SK-N-SH treated with all-trans-retinoic acid at 6 μM for 48 hours (cell line): ENCODE measurements at regions not wholly inside any gene's neighbourhood (a gene's known extent, or its start where the extent isn't known, plus 50 kb on each side); places are given as distances from the start of the nearest gene placed in this dataset.

Experiments used
- ATAC-seq: fragments of 200-7000 bp; cut with Tn5 transposase; 3 replicates; pipeline ENCODE4 v1.9.1; 2020; ENCODE audit warnings: mild to moderate bottlenecking, moderate library complexity
- ARNTL ChIP-seq: fragments of 450-650 bp; formaldehyde crosslinking; IDR thresholded peaks from 2 replicates; pipeline ENCODE4 v1.5.0; 2020; ENCODE audit warnings: low read depth, mild to moderate bottlenecking, moderate library complexity, borderline replicate concordance
- BACH2 ChIP-seq: fragments of 250-450 bp; sonication (Bioruptor Pico); IDR thresholded peaks from 2 replicates; pipeline ENCODE4 v1.9.0; 2021; ENCODE audit warnings: mild to moderate bottlenecking, borderline replicate concordance
- CREB5 ChIP-seq: fragments of 250-450 bp; sonication (Bioruptor Pico); IDR thresholded peaks from 2 replicates; pipeline ENCODE4 v1.5.1; 2020; ENCODE audit warnings: low read depth, mild to moderate bottlenecking, moderate library complexity
- CSDC2 ChIP-seq: fragments of 250-450 bp; sonication (Bioruptor Pico); IDR thresholded peaks from 2 replicates; pipeline ENCODE4 v1.5.0; 2020; ENCODE audit warnings: mild to moderate bottlenecking, moderate library complexity
- CSRNP3 ChIP-seq: fragments of 250-450 bp; sonication (Bioruptor Pico); IDR thresholded peaks from 2 replicates; pipeline ENCODE4 v1.5.1; 2021; ENCODE audit warnings: mild to moderate bottlenecking, moderate library complexity
- GLIS3 ChIP-seq: fragments of 250-450 bp; sonication (Bioruptor Pico); IDR thresholded peaks from 2 replicates; pipeline ENCODE4 v1.5.0; 2020; ENCODE audit warnings: mild to moderate bottlenecking, moderate library complexity
- ISL1 ChIP-seq: fragments of 250-450 bp; sonication (Bioruptor Pico); IDR thresholded peaks from 2 replicates; pipeline ENCODE4 v2.1.2; 2022; ENCODE audit warnings: mild to moderate bottlenecking, moderate library complexity
- OSR1 ChIP-seq: fragments of 250-450 bp; sonication (Bioruptor Pico); IDR thresholded peaks from 2 replicates; pipeline ENCODE4 v1.8.0; 2022; ENCODE audit warnings: moderate library complexity, mild to moderate bottlenecking, inconsistent platforms
- PATZ1 ChIP-seq: fragments of 250-450 bp; sonication (Bioruptor Pico); IDR thresholded peaks from 2 replicates; pipeline ENCODE4 v1.8.0; 2020; ENCODE audit warnings: mild to moderate bottlenecking, moderate library complexity, borderline replicate concordance
- POU6F1 ChIP-seq: fragments of 250-450 bp; sonication (Bioruptor Pico); IDR thresholded peaks from 2 replicates; pipeline ENCODE4 v1.8.0; 2021; ENCODE audit warnings: low read depth, mild to moderate bottlenecking, moderate library complexity, borderline replicate concordance
- PPARA ChIP-seq: fragments of 250-450 bp; sonication (Bioruptor Pico); IDR thresholded peaks from 2 replicates; pipeline ENCODE4 v1.5.0; 2020; ENCODE audit warnings: mild to moderate bottlenecking, borderline replicate concordance
- RARB ChIP-seq: fragments of 250-450 bp; sonication (Bioruptor Pico); IDR thresholded peaks from 2 replicates; pipeline ENCODE4 v1.8.0; 2021; ENCODE audit warnings: mild to moderate bottlenecking, moderate library complexity
- TCF4 ChIP-seq: fragments of 250-450 bp; sonication (Bioruptor Pico); IDR thresholded peaks from 2 replicates; pipeline ENCODE4 v1.8.0; 2021; ENCODE audit warnings: mild to moderate bottlenecking, moderate library complexity, borderline replicate concordance
- TOX ChIP-seq: fragments of 250-450 bp; sonication (Bioruptor Pico); IDR thresholded peaks from 2 replicates; pipeline ENCODE4 v1.8.0; 2021; ENCODE audit warnings: mild to moderate bottlenecking, moderate library complexity, borderline replicate concordance
- ZC3H10 ChIP-seq: fragments of 250-450 bp; sonication (Bioruptor Pico); IDR thresholded peaks from 2 replicates; pipeline ENCODE4 v1.5.1; 2021; ENCODE audit warnings: mild to moderate bottlenecking, moderate library complexity
- ZFP3 ChIP-seq: fragments of 250-450 bp; sonication (Bioruptor Pico); IDR thresholded peaks from 2 replicates; pipeline ENCODE4 v1.5.0; 2020; ENCODE audit warnings: mild to moderate bottlenecking, moderate library complexity
- ZFP30 ChIP-seq: fragments of 450-650 bp; formaldehyde crosslinking; IDR thresholded peaks from 2 replicates; pipeline ENCODE4 v1.5.0; 2022; ENCODE audit warnings: mild to moderate bottlenecking, moderate library complexity
- ZNF565 ChIP-seq: fragments of 450-650 bp; formaldehyde crosslinking; conservative IDR thresholded peaks from 2 replicates; pipeline ENCODE4 v1.5.0; 2020; ENCODE audit warnings: low read depth, mild to moderate bottlenecking, moderate library complexity
- ZNF70 ChIP-seq: fragments of 450-650 bp; formaldehyde crosslinking; IDR thresholded peaks from 2 replicates; pipeline ENCODE4 v1.5.0; 2020; ENCODE audit warnings: mild to moderate bottlenecking, moderate library complexity
- ZNF8 ChIP-seq: fragments of 450-650 bp; formaldehyde crosslinking; IDR thresholded peaks from 2 replicates; pipeline ENCODE4 v1.5.0; 2020; ENCODE audit warnings: mild to moderate bottlenecking, moderate library complexity

GRCh38 chr10:36540611-36541010 lies 584.8 kb upstream of the ANKRD30A start:
- no peak for TF ChIP-seq ARNTL
- no peak for TF ChIP-seq BACH2 (CRISPR knock-in tag)
- no peak for TF ChIP-seq ZNF8 (CRISPR knock-in tag)
- TF ChIP-seq CSRNP3 = no peak
- no peak for TF ChIP-seq CREB5 (CRISPR knock-in tag)
- no peak for TF ChIP-seq TCF4 (CRISPR knock-in tag)
- no peak for TF ChIP-seq POU6F1 (CRISPR knock-in tag)
- TF ChIP-seq CSDC2 = no peak
- no peak for ATAC-seq

- no peak for ATAC-seq
- no peak for TF ChIP-seq RARB (CRISPR knock-in tag)
- no peak for TF ChIP-seq ZNF565 (CRISPR knock-in tag)
These were observed 586.3 kb upstream of the ANKRD30A start for GRCh38 chr10:36538953-36539586.

GRCh38 chr10:36534471-36535002 lies 590.9 kb upstream of the ANKRD30A start:
- TF ChIP-seq OSR1 (no peak), CREB5 (CRISPR knock-in tag) (no peak), ZC3H10 (no peak), ZNF70 (CRISPR knock-in tag) (no peak), TOX (CRISPR knock-in tag) (no peak), ISL1 (CRISPR knock-in tag) (no peak), PPARA (CRISPR knock-in tag) (no peak), ZFP30 (CRISPR knock-in tag) (no peak), GLIS3 (no peak), PATZ1 (CRISPR knock-in tag) (no peak), TCF4 (CRISPR knock-in tag) (no peak), ZFP3 (CRISPR knock-in tag) (no peak), ZNF8 (CRISPR knock-in tag) (no peak), POU6F1 (CRISPR knock-in tag) (no peak), BACH2 (CRISPR knock-in tag) (no peak), CSRNP3 (no peak)
- TF ChIP-seq, all 23 proteins: peak for 0
- no peak for ATAC-seq
